RCC 7860 (cell line): ENCODE measurements at regions not wholly inside any gene's neighbourhood (a gene's known extent, or its start where the extent isn't known, plus 50 kb on each side); places are given as distances from the start of the nearest gene placed in this dataset.

ENCODE experiments used
- DNase-seq: peaks from one replicate; pipeline ENCODE4 v3.0.0-alpha.2; 2015; ENCODE audit warnings: low spot score
- FAIRE-seq: peaks from 2 replicates; lab custom pipeline; 2012; peaks lifted over from hg19 to GRCh38; lab: Jason Lieb, UNC

DNA sequence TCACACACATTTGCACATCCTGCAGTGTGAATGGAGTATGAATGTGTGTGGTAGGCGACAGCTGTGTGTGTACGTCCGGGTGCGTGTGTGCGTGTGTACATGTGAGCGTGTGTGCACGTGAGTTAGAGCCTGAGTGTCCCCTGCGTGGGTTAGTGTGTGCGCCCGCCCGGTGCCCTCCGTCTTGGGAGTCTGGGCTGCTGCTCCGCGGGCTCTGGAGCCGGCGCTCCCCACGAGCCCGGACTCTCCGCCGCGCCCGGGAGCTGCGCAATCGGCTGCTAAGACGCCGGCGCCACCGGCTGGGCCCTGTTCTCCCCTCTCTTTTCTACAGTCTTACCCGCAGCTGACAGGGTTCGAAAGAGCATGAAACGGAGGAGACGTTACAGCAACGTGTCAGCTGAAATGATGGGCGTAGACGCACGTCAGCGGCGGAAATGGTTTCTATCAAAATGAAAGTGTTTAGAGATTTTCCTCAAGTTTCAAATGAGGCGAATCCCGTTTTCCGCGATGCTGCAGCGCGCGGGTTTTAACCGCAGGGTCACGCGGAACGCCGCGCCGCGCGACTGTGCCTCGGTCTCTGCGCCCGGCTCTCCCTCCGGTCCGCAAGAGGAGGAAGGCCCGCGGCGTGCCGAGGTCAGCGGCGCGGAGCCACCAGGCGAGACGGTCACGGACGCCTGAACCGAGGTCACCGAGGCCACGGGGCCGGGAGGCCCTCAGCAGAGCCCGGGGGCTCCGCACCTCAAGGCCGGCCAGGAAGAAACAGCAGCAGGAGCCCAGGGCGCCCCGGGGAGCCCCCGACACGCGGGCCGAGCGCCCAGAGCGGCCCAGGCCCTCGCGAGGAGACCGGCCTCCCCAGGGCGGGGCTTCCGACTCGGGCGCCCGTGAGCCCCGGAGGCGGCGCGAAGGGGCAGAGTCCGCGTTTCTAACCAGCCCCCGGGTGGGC, 95.3 kb upstream of the BHLHE23 start:
- FAIRE-seq (no peak), DNase-seq (no peak)

DNA sequence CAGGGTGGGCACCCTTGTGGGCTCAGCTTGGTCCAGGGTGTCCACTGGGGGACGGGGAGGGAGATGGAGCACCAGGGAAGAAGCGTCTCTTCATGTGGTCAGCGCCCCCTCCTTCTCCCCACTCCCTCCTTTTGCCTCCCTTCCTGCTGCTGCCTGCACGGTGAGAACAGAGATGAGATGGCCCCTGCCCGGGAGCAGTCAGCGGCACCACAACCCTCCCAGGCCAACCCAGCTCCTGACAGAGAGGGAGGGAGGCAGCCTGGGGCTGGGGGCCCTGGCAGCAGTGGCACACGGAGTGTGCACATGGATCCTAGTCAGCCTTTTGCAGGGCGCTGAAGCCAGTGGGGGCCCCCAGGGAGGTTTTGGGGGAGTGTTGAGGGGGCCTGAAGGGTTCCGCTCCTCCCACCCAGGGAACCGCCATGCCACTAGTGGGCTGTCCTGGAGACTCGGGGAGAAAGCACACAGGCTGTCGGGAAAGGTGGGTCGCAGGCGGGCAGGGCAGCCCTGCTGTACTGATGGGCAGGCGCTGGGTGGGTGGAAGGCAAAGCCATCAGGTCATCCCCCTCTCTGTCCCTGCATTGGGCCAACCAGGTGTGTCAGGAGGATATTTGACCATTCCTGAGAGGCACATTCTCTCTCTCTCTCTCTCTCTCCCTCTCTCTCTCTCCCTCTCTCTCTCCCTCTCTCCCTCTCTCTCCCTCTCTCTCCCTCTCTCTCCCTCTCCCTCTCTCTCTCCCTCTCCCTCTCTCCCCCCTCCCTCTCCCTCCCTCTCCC, 94.3 kb upstream of the BHLHE23 start:
- FAIRE-seq (no peak), DNase-seq (no peak)

DNA sequence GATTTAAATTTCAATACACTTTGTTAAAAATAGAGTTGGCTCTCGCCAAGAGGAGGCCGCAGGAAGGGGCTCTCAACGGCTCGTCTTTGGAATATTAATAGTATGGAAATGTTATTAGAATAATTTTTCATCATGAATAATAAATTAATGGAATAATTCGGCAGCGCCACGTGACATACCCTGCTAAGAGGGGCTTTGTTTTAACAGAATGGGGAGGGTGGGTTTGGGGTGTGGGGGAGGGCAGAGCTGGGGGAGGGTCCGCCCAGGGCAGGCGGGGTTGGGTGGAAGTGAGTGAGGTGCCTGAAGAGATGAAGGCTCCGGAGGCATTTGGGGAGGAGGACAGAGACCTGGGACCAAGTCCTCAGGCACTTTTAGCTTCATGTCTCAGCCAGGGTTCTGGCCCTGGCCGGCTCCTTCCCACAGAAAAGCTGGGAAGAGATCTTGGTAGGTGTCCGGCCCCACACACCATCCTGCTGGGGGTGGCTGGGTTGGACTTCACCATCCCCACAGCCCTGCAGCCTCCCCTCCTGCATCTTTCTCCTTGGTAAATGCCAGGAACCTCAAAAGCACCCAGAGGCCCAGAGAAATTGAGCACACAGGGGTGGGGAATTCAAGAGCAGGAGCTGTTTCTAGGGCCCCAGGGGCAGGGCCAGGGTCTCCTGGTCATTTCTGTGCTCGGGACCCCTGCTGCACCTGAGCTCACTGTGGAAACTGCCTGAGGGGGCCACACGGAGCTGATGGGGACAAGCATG, 93.6 kb upstream of the BHLHE23 start:
- FAIRE-seq (no peak), DNase-seq (no peak)

DNA sequence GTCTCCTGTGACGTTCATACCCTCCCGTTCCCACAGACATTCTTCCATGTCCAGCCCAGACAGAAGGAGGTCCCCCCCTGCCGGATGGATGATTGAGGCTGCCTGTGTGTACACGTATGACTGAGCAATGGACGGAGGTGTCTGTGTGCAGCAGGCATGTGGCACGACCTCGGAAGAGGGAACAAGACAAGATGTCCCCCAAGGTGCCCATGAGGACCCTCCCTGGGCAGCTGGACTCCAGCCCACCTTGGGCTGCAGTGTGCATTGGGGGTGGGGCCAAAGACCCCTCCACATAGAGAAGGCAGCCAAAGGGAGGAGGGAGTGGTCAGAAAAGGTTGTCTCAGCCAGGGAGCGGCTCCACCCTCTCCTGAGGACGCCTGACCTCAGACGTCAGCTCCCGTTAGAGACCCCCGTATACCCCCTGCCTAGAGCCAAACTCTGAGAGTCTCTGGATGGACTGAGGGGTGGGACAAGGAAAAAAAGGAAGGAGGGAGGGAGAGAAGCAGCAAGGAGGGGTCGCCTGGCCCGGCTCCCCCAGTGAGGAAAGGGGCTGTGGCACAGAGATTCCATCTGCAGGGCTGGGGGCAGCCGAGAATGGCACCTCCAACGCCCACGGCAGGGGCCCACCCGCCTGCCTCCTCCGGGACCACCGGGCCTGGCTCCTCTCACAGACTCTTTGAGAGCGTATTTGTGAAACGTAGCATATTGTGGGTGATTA, 92.9 kb upstream of the BHLHE23 start:
- FAIRE-seq = no peak
- DNase-seq = no peak

DNA sequence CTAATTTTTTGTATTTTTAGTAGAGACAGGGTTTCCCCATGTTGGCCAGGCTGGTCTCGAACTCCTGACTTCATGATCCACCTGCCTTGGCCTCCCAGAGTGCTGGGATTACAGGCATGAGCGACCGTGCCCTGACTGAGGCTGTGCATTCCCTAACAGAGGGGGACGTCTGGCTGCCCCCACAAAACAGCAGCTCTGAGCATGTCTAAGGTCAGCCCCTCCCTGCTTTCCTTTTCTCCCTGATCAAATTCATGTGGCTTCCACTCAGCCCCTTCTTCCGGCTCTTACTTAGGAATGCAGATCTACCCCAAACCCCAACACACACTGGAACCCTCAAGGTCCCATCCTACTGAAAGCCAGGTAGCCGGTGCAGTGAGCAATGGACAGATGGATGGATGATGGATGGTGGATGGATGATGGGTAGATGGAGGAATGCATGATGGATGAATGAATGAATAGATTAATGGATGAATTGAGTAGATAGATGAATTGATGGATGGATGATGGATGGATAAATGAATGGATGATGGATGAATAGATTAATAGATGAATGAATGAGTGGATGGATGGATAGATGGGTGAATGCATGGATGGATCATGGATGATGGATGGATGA, 91.5 kb upstream of the BHLHE23 start:
- no peak for FAIRE-seq
- DNase-seq = no peak

DNA sequence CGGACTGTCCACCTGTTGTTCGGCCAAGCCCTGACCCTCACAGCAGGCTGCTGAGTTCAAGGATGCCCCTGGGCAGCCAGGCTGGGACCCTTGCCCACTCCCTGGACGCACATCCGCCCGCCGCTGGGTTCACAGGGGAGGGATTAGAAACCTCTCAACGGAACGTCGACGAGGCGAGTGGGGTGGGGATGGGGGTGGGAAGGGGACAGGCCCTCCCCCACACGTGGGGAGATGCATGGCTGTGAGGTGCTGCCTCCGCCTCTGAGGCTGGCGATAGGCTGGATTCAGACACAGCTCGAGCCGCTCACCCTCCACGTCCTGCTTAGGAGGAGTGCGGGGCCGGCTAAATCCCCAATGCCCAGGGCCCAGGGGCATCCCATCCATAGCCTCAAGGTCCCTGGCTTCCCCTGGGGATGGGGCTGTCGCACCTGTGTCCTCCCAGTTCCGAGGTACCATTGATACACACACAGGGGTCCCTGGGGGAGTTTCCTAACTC, 90.6 kb upstream of the BHLHE23 start:
- FAIRE-seq (no peak), DNase-seq (no peak)

DNA sequence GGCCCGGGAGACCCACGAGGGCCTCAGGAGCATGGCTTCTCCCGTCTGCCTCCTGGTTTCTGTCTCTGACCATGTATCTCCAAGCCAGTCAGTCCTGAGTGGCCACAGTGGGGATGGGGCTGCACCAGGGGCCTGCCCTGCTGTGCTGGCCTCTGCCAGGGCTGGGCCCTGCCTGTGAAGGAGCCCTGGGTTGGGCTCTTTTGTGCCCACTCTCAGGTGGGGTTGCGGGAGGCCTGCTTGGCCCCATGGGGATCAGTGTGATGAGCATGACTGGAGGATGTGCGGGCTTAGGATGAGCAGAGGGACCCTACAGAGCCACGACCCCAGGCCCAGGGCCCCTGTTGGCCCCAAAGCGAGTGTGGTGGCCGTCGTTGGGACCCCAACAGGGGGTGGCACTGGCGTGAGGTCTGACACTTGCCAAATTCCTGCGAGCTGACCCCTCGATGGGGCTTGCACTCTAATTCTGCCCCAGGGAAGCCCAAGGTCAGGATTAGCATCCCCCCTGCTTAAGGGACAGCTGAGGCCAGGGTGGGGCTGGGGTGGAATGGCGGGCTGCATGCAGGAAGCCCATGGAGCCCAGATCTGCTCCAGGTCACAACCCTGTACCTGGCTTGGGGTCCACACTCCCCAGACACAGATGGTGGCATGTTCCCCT, 90.0 kb upstream of the BHLHE23 start:
- DNase-seq (no peak), FAIRE-seq (no peak)

DNA sequence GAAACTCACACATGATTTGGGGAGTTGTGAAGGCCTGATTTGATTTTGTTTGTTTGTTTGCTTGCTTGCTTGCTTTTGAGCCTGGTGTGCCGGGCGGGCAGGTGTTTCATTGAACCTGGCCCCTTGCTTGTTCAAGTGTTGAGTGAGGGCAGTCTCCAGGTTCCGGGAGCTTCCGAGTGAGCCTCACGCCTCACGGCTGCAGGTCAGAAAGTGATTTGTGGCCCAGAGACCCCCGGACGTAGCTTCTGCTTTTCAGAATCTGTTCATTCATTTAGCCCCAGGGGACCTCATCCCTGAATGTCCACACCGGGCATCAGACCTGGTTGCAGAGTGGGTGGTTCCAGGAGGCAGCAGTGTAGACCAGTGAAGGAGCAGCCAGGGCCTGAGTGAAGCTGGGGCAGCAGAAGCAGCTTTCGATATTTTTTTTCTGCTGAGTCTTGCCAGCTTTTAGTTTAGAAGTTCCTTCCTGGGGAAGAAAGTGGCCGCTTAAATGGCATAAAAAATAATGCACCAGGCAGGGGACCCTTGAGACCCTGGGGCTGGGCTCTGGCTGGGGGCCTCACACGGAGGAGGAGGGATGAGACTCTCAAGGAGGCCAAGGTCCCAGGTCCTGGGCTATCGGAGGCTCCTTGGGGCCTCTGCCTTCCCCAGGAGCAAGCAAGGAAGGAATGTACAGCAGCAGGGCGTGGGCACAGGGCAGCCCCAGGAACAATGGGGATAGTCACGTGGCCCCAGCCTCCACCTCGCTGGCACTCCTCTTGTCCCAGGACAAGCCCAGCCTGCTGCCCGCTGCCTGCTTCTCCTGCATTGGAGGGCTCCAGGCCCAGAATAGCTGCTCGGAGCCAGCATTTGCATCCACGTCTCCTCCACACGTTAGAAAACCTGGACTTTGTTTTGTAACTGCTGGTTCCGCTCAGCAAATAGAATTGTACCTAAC, 89.2 kb upstream of the BHLHE23 start:
- FAIRE-seq = no peak

DNA sequence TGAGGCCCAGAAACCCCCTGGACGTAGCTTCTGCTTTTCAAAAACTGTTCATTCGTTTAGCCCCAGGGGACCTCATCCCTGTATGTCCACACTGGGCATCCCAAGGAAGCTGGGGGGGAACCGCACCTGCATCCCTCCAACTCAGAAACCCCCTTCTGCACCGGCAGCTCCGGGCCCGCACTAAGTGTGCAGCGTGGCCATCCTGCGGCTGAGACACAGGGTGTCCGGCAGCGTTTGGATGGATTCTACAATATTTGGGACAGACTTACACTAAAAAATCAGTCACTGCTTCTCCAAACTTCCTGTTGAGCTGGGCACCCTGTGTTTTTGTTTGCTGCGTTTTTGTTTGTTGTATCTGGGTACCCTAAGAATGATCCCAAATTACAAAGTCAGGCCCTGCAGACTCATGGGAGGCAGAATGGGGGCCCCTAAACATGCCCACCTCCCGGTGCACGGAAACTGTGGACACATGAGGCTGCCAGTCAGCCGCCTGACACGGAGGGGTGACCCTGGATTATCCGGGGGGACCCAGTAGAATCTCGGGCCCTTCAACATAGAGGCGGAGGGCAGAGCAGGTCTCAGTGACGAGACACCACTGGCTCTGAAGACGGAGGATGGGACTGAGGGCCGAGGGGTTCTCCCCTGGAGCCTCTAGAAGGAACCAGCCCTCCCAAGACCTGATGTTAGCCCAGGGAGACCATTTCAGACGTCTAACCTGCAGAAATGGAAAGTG, 88.2 kb upstream of the BHLHE23 start:
- FAIRE-seq = no peak
- no peak for DNase-seq

More for the DNA sequence above, 89.2 kb upstream of the BHLHE23 start:
- no peak for DNase-seq

DNA sequence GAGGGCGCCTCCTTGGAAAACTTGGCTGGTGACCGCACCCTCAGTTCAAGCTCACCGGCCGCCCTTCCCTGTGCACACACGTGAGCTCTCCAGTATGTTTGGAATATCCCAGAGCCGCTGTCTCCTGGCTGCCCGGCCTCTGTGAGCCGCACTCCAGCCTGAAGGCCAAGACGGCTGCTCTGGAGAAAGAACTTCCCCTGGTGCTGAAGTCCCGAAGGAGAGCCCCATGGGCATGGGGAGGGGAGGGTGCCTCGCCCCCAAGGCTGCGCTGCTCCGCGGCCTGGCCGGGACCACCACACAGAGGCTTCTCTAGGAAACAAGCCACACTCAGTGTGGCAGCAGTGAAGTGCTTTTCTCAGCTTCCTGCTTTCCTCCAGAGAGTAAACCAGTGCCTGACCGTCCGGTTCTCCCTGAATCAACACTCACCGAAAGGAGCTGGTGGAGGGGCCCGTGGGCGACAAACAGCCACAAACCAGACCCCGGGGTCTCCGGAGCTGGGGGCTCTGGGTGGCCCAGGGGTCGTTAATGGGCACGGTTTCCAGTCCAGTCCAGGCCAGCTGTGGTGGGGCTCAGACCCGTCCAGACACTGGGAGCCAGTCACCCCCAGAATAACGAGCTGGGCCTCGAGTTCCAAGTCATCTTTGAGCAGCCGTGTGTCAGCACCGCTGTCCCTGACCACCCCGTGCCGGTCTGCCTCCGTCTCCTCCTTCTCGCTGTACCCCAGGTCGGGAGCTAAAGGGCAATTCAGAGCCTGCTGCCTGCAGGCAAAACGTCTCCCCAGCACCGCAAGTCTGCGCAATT, 87.4 kb upstream of the BHLHE23 start:
- DNase-seq (no peak), FAIRE-seq (no peak)

DNA sequence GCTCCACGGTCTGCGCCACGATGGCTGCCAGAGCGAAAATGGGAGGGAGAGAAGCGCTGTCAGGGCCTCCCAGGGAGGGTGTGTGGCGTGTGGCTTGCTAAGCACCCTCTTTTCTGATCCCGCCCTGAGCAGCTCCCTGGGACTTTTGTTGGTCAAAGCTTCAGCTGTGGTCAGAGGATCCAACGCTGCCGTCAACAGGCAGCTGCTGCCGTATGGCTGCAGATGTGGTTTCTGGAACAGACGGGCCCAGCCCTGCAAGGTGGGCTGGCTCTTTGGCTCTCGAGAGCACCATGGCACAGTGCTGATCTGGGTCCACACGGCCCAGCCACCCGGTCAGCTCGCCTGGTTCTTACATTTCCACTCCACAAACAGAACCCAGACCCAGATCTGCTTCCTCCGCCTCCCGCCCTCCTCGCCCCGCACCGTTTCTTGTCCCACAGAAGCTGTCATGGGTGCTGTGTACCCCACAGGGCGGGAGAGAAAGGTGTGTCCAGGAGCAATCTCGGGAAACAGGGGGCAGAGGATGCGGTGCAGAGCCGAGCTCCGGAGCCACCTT, 86.0 kb upstream of the BHLHE23 start:
- FAIRE-seq = no peak

DNA sequence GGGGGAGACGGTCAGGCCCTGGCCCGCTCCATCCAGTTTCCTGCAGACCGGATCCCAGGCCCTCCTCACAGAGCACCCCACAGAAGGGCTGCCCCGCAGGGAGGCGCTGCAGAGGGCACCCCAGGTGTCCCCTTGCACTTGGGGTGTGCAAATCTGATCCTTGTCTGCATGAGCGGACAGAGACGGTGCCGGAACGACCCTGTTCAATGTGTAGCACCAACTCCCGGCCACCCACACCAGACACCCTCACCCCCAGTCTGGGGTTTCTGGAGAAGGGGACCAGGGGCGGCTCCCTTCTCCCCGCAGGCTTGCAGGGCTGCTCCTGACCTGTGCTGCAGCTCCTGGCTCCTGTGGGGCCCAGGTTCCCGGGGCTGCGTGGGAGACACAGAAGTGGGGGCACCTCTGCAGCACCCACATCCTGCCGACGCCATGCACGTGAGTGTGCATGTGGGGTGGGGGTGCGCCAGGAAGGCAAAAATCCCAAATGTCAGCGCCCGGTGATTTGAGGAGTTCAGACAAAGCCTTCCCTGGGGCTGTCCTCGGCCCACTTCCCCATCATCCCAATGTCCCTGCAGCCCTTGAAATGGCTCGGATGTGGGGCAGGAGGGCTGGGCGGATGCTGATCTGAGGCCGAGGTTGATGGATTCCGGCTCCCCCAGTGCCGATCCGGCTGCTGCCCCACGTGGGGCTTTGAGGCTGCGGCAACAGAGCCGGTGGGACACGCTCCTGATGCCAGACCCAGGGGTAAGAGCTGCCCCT, 85.3 kb upstream of the BHLHE23 start:
- FAIRE-seq (no peak), DNase-seq (no peak)

More for the DNA sequence above, 86.0 kb upstream of the BHLHE23 start:
- DNase-seq = no peak

DNA sequence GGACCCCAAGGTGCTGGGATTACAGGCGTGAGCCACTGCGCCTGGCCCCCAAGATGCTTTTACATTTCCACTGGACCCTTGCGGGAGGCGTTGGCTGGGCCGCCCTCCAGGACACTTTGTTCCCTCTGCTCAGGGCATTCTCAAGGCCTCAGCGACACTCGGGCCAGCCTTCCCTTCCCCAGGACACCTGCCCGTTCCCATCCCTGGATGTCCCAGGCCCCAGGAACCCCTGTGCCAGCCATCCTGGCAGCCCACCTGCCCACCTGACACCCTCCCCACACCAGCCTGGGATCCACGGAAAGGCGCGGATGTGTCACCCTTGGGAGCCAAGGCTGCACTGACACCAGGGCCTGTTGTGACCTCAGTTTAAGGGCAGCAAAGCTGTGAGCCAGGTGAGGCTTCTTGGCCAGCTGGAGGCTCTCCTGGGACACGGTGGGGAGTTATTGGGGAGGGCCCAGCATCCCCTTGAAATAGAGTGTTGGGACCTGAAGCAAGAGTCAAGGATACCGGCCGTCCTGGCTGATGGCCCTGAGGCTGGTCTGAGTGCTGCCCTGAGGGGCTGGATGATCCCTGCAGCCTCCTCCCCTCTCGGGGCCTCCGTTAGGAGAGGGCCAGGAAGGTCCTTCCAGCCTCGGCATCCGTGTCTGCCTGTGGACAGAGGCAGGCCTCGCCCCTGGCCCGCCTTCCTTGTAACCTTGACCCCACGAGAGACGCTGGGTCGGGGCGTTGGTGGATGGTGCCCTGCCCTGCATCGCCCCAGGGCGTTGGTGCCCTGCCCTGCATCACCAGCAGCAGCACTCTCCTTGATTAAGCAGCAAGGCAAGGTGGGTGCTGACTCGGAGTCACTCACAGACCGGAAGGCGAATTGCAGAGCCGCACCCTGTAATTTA, 84.2 kb upstream of the BHLHE23 start:
- FAIRE-seq (no peak), DNase-seq (no peak)

DNA sequence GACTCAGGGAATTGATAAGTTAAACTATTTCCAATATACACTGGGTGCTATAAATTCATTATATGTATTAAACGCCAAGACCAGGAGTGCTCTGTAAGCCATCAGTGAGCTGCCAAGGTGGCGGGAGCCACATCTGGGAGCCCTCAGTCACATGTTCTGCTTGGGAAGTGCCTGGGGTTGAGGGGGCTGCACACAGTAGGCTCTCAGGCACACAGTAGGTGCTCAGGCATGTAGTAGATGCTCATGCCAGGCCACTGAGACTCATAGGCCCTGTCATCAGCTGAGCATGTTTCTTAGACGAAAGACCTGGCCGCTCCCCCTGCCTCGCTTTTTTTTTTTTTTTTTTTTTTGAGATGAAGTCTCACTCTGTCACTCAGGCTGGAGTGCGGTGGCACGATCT, 83.3 kb upstream of the BHLHE23 start:
- no peak for FAIRE-seq
- no peak for DNase-seq
